MM.1S (cell line): ENCODE measurements at regions not wholly inside any gene's neighbourhood (a gene's known extent, or its start where the extent isn't known, plus 50 kb on each side); places are given as distances from the start of the nearest gene placed in this dataset.

ENCODE experiments used
- CTCF ChIP-seq: fragments of 300-600 bp; sonication (generic); IDR thresholded peaks from 2 replicates; pipeline ENCODE4 v1.5.1; 2016; ENCODE audit warnings: antibody characterized with exemption, low read length, mixed read lengths
- EZH2 ChIP-seq: fragments of 300-600 bp; sonication (generic); optimal IDR thresholded peaks from 2 replicates; pipeline ENCODE3; 2017; ENCODE audit warnings: low read depth, mild to moderate bottlenecking, antibody characterized with exemption, low read length, mixed read lengths

DNA sequence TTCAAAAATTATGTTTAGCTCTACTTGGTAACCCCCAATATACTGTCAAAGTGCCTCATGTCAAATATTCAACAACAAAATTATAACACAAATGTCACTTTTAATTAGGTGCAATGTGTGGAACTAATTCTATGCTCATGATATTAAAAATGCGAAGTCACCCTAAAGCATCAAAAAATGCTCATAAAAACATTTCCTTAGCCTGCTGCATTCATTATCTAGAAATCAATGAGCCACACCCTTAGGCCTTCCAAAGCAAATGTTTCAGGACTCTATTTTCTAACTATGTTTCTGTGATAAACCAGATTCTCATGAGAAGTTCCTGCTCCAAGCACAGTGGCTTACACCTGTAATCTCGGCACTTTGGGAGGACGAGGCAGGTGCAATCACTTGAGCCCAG is 75.0 kb upstream of the ANK3 start:
- TF ChIP-seq CTCF (no peak), EZH2 (no peak)
